A673 (cell line): ENCODE measurements at regions not wholly inside any gene's neighbourhood (a gene's known extent, or its start where the extent isn't known, plus 50 kb on each side); places are given as distances from the start of the nearest gene placed in this dataset.

Experiments
- EZH2 ChIP-seq: fragments of 200-600 bp; sonication (generic); IDR thresholded peaks from 2 replicates; pipeline ENCODE4 v1.6.1; 2017; ENCODE audit warnings: borderline replicate concordance, low read depth, mild to moderate bottlenecking, mixed read lengths, antibody characterized with exemption, low read length; ENCODE audit not compliant: poor library complexity, severe bottlenecking
- TF ChIP-seq, protein P1 (sequence below): fragments of 300-800, 200-600 bp; sonication (generic); conservative IDR thresholded peaks from 2 replicates; pipeline ENCODE4 v1.5.1; 2017; ENCODE audit warnings: low read depth, mild to moderate bottlenecking, antibody characterized with exemption, low read length, moderate library complexity, mixed read lengths

DNA sequence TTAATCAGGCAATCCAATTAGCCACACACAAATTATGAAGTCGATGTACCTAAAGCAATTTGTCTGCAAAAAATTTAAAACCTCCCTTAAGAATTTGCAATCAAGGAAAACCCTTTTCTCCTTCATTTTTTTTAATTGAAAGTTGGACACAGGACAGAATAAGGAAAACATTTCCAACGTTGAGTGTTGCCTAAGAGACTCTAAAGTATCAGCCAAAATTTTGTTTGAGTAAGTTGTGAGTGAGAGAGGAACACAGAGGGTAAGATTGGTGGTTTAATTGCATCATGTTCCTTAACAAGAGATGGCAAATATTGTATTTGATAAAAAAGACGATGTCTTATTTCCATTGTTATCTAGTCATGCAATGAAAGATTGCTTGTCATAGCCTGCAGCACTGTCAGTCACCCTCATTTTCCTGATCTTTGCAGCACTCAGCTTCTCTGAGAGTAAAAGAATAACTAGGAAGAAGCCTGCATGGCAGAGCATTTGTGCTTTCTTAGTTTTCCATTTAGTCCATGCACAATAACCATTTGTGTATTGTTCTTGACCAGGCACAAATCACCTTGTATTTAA lies 115.5 kb downstream of the ICOS start:
- TF ChIP-seq, protein P1, sequence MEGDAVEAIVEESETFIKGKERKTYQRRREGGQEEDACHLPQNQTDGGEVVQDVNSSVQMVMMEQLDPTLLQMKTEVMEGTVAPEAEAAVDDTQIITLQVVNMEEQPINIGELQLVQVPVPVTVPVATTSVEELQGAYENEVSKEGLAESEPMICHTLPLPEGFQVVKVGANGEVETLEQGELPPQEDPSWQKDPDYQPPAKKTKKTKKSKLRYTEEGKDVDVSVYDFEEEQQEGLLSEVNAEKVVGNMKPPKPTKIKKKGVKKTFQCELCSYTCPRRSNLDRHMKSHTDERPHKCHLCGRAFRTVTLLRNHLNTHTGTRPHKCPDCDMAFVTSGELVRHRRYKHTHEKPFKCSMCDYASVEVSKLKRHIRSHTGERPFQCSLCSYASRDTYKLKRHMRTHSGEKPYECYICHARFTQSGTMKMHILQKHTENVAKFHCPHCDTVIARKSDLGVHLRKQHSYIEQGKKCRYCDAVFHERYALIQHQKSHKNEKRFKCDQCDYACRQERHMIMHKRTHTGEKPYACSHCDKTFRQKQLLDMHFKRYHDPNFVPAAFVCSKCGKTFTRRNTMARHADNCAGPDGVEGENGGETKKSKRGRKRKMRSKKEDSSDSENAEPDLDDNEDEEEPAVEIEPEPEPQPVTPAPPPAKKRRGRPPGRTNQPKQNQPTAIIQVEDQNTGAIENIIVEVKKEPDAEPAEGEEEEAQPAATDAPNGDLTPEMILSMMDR: no peak
- no peak for TF ChIP-seq EZH2
